ENCODE measurements at regions not wholly inside any gene's neighbourhood (a gene's known extent, or its start where the extent isn't known, plus 50 kb on each side); places are given as distances from the start of the nearest gene placed in this dataset.

DNA sequence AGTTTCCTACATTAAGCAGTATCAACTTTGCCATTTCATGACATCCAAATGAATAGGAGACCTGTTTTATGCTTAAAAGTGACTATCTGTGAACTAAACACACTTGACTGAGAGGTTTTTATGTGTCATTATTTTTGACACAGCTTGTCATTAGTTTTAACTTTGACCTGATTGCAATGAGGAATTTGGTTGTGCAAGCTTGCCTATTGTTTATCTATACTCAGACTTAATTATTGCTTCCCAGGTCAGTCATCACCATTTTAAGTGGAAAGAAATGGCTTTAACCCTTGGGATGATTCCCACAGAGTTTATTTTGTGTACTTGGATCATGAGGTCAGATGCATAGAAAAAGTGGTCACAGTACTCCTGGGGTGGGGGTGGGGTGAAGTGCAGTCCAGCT lies 171.0 kb upstream of the PRICKLE1 start:
- TF ChIP-seq, protein P1, sequence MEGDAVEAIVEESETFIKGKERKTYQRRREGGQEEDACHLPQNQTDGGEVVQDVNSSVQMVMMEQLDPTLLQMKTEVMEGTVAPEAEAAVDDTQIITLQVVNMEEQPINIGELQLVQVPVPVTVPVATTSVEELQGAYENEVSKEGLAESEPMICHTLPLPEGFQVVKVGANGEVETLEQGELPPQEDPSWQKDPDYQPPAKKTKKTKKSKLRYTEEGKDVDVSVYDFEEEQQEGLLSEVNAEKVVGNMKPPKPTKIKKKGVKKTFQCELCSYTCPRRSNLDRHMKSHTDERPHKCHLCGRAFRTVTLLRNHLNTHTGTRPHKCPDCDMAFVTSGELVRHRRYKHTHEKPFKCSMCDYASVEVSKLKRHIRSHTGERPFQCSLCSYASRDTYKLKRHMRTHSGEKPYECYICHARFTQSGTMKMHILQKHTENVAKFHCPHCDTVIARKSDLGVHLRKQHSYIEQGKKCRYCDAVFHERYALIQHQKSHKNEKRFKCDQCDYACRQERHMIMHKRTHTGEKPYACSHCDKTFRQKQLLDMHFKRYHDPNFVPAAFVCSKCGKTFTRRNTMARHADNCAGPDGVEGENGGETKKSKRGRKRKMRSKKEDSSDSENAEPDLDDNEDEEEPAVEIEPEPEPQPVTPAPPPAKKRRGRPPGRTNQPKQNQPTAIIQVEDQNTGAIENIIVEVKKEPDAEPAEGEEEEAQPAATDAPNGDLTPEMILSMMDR (IDR thresholded peaks at IDR 0.05 in 2 of 3, conservative IDR thresholded peaks at IDR 0.05 in 1 of 3; ENCODE audit: borderline replicate concordance in 1 of 3, insufficient read depth in 1 of 3, low read depth in 2 of 3, low read length in 2 of 3), result no peak
- TF ChIP-seq EZH2 (IDR thresholded peaks at IDR 0.05) (no peak), POLR2A (IDR thresholded peaks at IDR 0.05; ENCODE audit: borderline replicate concordance, extremely low read depth, insufficient read depth, insufficient read length) (no peak), YY1 (IDR thresholded peaks at IDR 0.05; ENCODE audit: extremely low read depth, insufficient replicate concordance, low read depth, low read length) (no peak), POLR2AphosphoS5 (IDR thresholded peaks at IDR 0.05; ENCODE audit: low read depth, low read length) (no peak), CBX3 (IDR thresholded peaks at IDR 0.05; ENCODE audit: low read depth) (no peak), CEBPB (IDR thresholded peaks at IDR 0.05; ENCODE audit: low read depth) (no peak), ZNF274 (IDR thresholded peaks at IDR 0.05; ENCODE audit: low read depth, low read length) (no peak), SIN3A (IDR thresholded peaks at IDR 0.05; ENCODE audit: low read depth) (no peak), RAD21 (IDR thresholded peaks at IDR 0.05; ENCODE audit: low read depth) (no peak), JUND (IDR thresholded peaks at IDR 0.05) (no peak)
- TF ChIP-seq, protein P2, sequence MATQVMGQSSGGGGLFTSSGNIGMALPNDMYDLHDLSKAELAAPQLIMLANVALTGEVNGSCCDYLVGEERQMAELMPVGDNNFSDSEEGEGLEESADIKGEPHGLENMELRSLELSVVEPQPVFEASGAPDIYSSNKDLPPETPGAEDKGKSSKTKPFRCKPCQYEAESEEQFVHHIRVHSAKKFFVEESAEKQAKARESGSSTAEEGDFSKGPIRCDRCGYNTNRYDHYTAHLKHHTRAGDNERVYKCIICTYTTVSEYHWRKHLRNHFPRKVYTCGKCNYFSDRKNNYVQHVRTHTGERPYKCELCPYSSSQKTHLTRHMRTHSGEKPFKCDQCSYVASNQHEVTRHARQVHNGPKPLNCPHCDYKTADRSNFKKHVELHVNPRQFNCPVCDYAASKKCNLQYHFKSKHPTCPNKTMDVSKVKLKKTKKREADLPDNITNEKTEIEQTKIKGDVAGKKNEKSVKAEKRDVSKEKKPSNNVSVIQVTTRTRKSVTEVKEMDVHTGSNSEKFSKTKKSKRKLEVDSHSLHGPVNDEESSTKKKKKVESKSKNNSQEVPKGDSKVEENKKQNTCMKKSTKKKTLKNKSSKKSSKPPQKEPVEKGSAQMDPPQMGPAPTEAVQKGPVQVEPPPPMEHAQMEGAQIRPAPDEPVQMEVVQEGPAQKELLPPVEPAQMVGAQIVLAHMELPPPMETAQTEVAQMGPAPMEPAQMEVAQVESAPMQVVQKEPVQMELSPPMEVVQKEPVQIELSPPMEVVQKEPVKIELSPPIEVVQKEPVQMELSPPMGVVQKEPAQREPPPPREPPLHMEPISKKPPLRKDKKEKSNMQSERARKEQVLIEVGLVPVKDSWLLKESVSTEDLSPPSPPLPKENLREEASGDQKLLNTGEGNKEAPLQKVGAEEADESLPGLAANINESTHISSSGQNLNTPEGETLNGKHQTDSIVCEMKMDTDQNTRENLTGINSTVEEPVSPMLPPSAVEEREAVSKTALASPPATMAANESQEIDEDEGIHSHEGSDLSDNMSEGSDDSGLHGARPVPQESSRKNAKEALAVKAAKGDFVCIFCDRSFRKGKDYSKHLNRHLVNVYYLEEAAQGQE (IDR thresholded peaks at IDR 0.05; ENCODE audit: low read depth), result no peak
- TF ChIP-seq, protein P3, sequence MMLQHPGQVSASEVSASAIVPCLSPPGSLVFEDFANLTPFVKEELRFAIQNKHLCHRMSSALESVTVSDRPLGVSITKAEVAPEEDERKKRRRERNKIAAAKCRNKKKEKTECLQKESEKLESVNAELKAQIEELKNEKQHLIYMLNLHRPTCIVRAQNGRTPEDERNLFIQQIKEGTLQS (IDR thresholded peaks at IDR 0.05), result no peak
- TF ChIP-seq, protein P4, sequence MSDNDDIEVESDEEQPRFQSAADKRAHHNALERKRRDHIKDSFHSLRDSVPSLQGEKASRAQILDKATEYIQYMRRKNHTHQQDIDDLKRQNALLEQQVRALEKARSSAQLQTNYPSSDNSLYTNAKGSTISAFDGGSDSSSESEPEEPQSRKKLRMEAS (IDR thresholded peaks at IDR 0.05), result no peak
